ENCODE measurements at regions not wholly inside any gene's neighbourhood (a gene's known extent, or its start where the extent isn't known, plus 50 kb on each side); places are given as distances from the start of the nearest gene placed in this dataset.

DNA sequence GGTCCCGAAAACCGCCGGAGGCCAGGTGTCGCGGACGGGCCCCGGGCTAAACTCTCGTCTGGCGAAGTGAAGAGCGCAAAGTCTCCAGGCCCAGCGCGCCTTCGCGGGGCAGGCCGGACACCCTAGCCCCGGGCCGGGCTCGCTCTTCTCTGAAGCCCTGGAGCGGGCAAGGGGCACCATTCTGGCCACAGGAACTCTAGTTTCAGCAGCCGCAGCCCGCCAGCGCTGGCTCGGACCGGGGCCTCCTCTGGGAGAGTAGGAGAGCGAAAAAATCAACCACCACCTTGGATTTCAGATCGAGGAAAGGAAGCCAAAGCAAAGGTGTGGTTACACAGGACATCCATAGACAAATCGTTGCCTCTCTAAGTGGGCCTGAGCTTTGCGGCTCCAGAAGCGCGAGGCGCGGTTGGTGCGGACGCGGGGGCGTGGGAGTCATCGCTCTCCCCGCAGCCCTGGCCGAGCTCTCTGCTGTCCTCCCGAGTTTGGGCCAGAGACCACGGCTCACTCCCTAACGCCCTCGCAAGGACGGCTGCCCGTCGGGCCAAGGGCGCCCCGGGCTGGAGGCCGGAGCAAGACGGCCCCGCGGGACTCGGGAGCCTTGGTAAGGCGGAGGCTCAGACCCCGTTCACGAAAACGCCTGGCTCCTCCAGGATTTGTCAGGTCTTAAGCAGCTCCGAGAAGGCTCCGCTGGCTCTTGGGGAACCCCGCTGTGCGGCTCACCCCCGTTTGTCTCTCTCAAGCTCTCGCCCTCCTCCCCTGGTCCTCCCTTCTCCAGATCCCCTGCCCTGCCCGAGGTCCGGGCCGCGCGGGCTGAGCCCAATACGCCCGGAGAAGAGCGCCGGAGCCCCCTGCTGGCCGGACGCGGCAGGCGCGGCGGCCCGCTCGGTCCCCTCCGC lies 132.9 kb upstream of the DPYD start (continued):
- TF ChIP-seq, protein P1, sequence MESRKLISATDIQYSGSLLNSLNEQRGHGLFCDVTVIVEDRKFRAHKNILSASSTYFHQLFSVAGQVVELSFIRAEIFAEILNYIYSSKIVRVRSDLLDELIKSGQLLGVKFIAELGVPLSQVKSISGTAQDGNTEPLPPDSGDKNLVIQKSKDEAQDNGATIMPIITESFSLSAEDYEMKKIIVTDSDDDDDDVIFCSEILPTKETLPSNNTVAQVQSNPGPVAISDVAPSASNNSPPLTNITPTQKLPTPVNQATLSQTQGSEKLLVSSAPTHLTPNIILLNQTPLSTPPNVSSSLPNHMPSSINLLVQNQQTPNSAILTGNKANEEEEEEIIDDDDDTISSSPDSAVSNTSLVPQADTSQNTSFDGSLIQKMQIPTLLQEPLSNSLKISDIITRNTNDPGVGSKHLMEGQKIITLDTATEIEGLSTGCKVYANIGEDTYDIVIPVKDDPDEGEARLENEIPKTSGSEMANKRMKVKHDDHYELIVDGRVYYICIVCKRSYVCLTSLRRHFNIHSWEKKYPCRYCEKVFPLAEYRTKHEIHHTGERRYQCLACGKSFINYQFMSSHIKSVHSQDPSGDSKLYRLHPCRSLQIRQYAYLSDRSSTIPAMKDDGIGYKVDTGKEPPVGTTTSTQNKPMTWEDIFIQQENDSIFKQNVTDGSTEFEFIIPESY (IDR thresholded peaks at IDR 0.05; ENCODE audit: borderline replicate concordance, low read depth), result no peak
- TF ChIP-seq, protein P2, sequence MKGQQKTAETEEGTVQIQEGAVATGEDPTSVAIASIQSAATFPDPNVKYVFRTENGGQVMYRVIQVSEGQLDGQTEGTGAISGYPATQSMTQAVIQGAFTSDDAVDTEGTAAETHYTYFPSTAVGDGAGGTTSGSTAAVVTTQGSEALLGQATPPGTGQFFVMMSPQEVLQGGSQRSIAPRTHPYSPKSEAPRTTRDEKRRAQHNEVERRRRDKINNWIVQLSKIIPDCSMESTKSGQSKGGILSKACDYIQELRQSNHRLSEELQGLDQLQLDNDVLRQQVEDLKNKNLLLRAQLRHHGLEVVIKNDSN (IDR thresholded peaks at IDR 0.05; ENCODE audit: borderline replicate concordance, low read depth), result no peak
- TF ChIP-seq NFIC (IDR thresholded peaks at IDR 0.05; ENCODE audit: borderline replicate concordance), result no peak
- no peak for TF ChIP-seq NRF1 (IDR thresholded peaks at IDR 0.05; ENCODE audit: low read depth, low read length)
- TF ChIP-seq MXI1 (IDR thresholded peaks at IDR 0.05; ENCODE audit: low read depth, low read length), result no peak
- no peak for TF ChIP-seq JUND (IDR thresholded peaks at IDR 0.05)
- no peak for TF ChIP-seq GABPA (IDR thresholded peaks at IDR 0.05; ENCODE audit: low read depth)
- TF ChIP-seq YY1 (IDR thresholded peaks at IDR 0.05; ENCODE audit: low read depth), result no peak
- no peak for TF ChIP-seq POLR2AphosphoS5 (IDR thresholded peaks at IDR 0.05; ENCODE audit: low read depth, low read length)
- 0 out of 2 replicates have a peak, but pooled peaks have one; percentile 4 for TF ChIP-seq TAF1 (IDR thresholded peaks at IDR 0.05; ENCODE audit: borderline replicate concordance, low read depth, low read length)
- TF ChIP-seq ELF1 (IDR thresholded peaks at IDR 0.05), result no peak
- no peak for TF ChIP-seq TCF12 (IDR thresholded peaks at IDR 0.05)
- TF ChIP-seq EZH2phosphoT487 (IDR thresholded peaks at IDR 0.05; ENCODE audit: borderline replicate concordance, low read depth), result no peak
- TF ChIP-seq, protein P3, sequence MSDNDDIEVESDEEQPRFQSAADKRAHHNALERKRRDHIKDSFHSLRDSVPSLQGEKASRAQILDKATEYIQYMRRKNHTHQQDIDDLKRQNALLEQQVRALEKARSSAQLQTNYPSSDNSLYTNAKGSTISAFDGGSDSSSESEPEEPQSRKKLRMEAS (IDR thresholded peaks at IDR 0.05; ENCODE audit: low read depth), result 0 out of 2 replicates have a peak, but pooled peaks have one; percentile 6
- TF ChIP-seq RXRA (IDR thresholded peaks at IDR 0.05; ENCODE audit: borderline replicate concordance, low read depth), result no peak
- TF ChIP-seq GATA2 (CRISPR knock-in tag; IDR thresholded peaks at IDR 0.05), result no peak
- peak; percentile 50 for TF ChIP-seq SMC3 (IDR thresholded peaks at IDR 0.05; ENCODE audit: low read depth, low read length)
- TF ChIP-seq EP300 (IDR thresholded peaks at IDR 0.05; ENCODE audit: borderline replicate concordance in 1 of 2, low read depth in 1 of 2, low read length in 1 of 2), result no peak
- TF ChIP-seq, protein P4, sequence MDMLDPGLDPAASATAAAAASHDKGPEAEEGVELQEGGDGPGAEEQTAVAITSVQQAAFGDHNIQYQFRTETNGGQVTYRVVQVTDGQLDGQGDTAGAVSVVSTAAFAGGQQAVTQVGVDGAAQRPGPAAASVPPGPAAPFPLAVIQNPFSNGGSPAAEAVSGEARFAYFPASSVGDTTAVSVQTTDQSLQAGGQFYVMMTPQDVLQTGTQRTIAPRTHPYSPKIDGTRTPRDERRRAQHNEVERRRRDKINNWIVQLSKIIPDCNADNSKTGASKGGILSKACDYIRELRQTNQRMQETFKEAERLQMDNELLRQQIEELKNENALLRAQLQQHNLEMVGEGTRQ (IDR thresholded peaks at IDR 0.05; ENCODE audit: borderline replicate concordance, low read depth, low read length), result no peak
- TF ChIP-seq RCOR1 (IDR thresholded peaks at IDR 0.05; ENCODE audit: low read length), result no peak
- no peak for TF ChIP-seq SIN3A (IDR thresholded peaks at IDR 0.05; ENCODE audit: borderline replicate concordance, low read depth, low read length)
- TF ChIP-seq CHD2 (IDR thresholded peaks at IDR 0.05; ENCODE audit: low read length, partially characterized antibody), result no peak
